KOPT-K1 (cell line): ENCODE measurements at regions not wholly inside any gene's neighbourhood (a gene's known extent, or its start where the extent isn't known, plus 50 kb on each side); places are given as distances from the start of the nearest gene placed in this dataset.

Experiments used
- H3K27ac ChIP-seq: fragments of 200-600 bp; sonication (generic); 2 replicates; pipeline ENCODE4 v1.5.1; 2016; ENCODE audit warnings: antibody characterized with exemption, mild to moderate bottlenecking, low read depth, low read length; ENCODE audit not compliant: poor library complexity, severe bottlenecking
- H3K36me3 ChIP-seq: fragments of 200-600 bp; sonication (generic); 2 replicates; pipeline ENCODE4 v1.5.1; 2017; ENCODE audit warnings: antibody characterized with exemption, mild to moderate bottlenecking, low read length, moderate library complexity; ENCODE audit not compliant: insufficient read depth
- H3K9me3 ChIP-seq: fragments of 200-600 bp; sonication (generic); 2 replicates; pipeline ENCODE4 v1.5.1; 2017; ENCODE audit warnings: antibody characterized with exemption, low read length, mild to moderate bottlenecking; ENCODE audit not compliant: insufficient read depth, poor library complexity, severe bottlenecking

DNA sequence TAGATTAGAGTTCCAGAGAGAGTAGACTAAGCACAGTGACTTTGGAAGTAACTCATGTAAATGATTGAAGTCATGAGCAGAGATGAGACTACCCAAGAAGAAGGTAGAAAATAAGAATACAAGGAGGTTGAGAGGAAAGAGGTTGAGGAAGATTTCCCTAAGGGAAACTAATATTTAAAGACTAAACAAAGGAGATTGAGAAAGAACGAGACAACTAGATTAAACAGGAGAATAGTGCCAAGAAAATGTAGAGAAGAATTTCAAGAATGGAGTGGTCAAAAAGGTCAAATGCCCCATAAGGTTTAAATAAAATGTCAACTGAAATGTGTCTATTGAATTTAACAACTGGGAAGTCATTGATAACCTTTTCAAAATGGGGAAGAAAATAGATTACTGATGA is 59.0 kb downstream of the RPS29 start:
- Histone ChIP-seq H3K27ac (no peak overlapping the region), H3K36me3 (no peaks in the 10 kb centered on the region), H3K9me3 (peaks cover 8% of the 10 kb centered on the region)

DNA sequence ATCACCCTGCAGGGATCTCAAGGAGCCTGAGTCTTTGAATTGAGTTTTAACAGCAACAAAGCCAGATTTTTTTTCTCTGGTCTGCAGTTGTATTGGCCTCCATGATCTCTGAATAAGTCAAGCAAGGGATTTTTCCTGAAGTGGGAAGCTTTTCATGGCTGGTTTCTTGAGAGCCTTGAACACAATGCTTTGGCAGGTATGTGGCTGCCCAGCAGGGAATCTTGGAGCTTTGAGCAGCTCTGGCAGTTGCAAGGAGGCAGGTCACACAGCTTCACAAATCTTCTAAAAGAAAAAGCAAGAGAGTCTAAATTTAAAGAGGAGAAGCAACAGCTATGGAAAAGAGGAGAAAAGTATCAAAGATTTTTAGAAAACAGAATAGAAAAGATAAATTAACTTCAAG is 60.1 kb downstream of the RPS29 start:
- Histone ChIP-seq H3K27ac (no peak overlapping the region), H3K9me3 (peaks cover 8% of the 10 kb centered on the region), H3K36me3 (no peaks in the 10 kb centered on the region)

DNA sequence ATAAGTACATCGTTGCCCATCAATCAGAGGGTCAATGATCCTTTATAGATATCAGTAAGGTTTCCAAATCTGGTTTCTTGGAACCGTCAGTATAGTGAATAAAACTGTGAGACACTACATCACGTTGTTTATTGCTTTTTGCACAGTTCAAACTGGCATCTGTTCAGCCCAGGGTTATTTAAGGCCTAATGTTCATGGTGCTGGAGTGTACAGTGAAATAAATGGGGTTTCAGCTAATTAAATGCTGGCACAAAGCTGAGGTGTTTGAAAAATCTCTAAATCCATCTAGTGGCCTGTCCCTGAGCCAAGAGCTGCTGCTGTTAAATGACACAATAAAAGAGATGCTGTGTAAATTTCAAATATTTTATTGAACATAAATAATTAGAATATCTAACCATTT is 69.9 kb downstream of the RPS29 start:
- H3K36me3 ChIP-seq: no peaks in the 10 kb centered on the region
- no peaks in the 10 kb centered on the region for H3K9me3 ChIP-seq
- H3K27ac ChIP-seq: no peak overlapping the region

DNA sequence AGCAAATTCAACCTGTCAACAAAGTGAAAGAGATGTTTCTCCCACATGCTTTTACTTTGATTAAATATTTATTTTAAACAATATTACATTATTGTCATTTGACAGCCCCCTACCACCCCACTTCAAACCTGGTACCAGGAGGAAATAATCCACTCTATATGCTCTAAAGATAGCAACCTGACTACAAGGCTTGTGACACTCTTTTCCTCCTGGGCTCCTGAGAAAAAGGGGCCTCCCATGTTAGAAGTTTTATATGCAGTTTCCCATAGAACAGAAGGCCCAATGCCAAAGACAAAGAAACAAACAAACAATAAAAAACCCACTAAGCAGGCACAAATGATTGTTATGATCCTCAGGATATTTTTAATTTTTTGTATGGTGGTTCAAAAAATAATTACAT is 73.6 kb downstream of the RPS29 start:
- H3K27ac ChIP-seq: no peak overlapping the region

DNA sequence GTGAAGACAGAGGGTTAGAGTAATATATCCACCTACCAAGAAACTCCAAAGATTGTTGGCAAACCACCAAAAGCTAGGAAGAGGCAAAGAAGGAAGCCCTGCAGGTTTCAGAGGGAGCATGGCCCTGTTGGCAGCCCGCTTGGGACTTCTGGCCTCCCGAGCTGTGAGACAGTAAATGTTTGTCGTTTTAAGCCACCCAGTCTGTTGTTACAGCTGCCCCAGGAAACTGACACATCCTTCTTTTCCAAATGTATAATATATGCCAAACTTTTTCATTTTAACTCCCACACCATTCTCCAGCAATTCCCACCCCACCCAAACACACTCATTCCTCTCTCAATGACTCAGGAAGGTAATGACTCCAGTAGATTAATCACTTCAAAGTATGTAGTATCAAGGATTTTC is 74.0 kb downstream of the RPS29 start:
- Histone ChIP-seq H3K27ac (no peak overlapping the region), H3K36me3 (no peaks in the 10 kb centered on the region), H3K9me3 (no peaks in the 10 kb centered on the region)

More for the DNA sequence above, 73.6 kb downstream of the RPS29 start:
- Histone ChIP-seq H3K36me3 (no peaks in the 10 kb centered on the region), H3K9me3 (no peaks in the 10 kb centered on the region)

DNA sequence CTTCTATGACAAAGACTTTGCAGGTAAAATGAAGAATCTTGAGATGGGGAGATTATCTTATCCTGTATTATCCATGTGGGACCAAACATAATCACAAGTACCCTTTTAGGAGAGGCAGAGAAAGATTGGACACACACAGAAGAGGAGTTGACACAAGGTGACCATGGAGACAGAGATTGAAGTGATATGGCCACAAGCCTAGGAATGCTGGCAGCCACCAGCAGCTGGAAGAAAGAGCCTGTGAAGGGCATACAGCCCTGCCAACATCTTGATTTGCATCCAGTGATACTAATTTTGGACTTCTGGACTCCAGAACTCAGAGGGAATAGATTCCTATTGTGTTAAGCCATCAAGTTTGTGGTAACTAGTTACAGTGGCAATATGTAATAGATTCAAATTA is 78.1 kb downstream of the RPS29 start:
- no peak overlapping the region for H3K27ac ChIP-seq
- no peaks in the 10 kb centered on the region for H3K9me3 ChIP-seq
- H3K36me3 ChIP-seq: no peaks in the 10 kb centered on the region

DNA sequence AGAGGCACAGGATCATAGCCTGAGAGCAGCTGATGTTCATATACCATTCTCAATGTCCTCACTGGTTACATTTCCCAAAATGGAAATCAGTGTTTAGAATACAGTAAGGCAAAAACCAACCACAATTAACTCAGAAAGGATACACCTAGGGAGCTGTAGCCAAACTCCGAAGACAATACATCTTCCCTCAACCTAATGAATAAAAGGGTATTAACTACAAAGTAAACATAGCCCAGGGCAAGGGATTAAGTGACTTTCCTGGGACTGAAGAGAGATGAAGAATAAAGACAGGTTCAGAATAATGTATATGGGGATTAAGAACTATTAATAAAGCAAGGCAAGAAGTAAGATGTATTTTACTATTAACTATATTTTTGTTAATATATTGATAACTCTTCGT is 79.5 kb downstream of the RPS29 start:
- Histone ChIP-seq H3K27ac (no peak overlapping the region), H3K36me3 (no peaks in the 10 kb centered on the region), H3K9me3 (no peaks in the 10 kb centered on the region)

DNA sequence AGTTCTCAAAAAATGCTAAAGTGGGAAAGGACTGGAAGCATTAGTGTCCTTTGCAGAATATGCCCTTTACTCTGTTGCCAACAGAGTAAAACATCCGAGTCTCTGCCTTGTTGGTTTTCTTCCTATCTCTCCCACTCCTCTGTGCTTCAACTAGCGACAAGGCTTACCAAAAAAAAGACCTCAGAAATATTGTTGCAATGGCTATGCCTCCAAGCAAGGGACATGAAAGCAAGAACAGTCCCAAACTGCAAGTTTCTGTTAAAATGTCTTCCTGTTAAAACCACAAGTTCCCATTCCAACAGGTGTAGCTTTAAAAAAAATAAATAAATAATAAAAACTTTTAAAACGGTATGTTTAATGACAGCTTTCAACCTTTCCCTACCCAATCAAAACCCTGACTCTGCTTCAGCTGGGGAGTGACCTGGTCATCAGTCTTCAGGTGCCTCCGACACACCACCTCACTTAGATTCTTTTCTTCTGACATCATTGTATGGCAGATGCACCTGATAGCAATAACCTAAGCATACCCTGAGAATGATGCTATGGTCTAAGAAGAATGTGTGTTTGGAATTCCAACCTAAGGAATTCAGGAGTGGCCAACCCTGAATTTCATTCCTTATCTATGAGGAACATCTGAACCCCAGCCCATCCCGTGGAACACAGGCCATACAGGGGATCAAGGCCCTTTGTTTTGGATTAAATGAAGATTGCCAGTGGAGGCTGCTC is 81.0 kb downstream of the RPS29 start:
- Histone ChIP-seq H3K9me3 (no peaks in the 10 kb centered on the region), H3K27ac (peak overlapping the region; percentile 65), H3K36me3 (no peaks in the 10 kb centered on the region)

DNA sequence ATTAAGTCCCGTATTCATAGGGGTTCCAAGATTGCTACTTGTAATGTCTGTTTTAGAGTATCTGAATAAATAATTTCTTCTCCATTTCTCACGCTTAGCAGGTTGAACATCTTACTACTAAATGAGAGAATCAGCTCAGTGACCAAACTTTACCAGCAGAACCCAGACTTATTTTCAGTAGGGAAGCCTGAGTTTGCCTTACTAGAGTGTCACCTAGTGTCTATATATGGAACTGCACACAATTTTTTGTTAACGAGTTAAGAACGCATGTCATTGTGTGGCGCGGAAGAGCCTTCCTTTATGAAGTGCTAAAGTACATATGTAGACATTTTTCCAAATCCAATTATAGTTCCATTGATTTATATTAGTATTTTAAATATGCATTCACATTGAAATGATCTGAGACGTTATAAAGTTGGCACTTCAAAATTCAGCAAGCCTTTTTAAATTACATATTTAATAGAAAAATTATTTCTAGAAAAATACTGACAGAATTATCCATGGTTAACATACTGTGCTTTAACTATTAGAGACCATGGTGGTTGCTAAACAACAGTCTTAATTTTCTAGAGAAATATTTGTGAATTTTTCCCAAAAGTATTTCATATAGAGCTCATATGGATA is 88.3 kb downstream of the RPS29 start:
- Histone ChIP-seq H3K36me3 (no peaks in the 10 kb centered on the region), H3K9me3 (no peaks in the 10 kb centered on the region), H3K27ac (no peak overlapping the region)

DNA sequence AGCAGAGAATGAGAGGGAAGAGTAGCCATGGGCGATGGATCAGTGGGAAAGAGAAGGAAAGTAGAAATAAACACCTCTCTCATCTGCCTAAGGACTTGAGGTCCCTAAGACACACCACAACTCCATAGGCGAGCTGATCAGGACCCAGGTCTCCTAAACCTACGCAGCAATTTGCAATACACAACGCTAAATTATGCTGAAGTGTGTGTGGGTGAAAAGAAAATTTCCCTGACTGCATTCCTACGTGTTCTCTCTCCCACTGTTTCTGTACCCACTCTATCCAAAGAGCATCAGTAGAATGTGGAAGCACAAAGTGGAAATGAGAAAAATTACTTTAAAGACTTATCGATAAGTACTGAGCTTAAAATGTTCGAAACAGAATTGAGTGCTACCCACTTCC is 88.9 kb downstream of the RPS29 start:
- H3K36me3 ChIP-seq: no peaks in the 10 kb centered on the region
- no peaks in the 10 kb centered on the region for H3K9me3 ChIP-seq
- H3K27ac ChIP-seq: no peak overlapping the region

DNA sequence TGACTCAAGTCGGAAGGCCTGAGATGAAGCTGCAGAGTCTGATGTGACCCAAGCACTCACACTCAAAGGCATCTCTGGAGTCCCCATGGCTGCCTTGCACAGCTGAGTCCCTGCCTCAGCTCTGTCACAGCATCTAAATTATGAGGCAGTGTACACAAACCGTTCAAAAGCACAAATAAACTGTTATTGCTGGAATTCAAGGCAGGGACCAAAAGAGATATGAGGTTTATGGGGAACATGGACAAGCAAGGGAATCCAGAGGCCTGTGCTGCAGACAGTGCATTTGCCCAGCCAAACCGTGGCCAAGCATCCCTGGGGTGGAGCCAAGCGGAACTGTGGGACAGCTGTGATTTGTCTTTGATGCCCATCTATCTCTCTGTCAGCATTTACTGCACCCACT is 91.3 kb downstream of the RPS29 start:
- Histone ChIP-seq H3K9me3 (no peaks in the 10 kb centered on the region), H3K27ac (no peak overlapping the region), H3K36me3 (no peaks in the 10 kb centered on the region)

DNA sequence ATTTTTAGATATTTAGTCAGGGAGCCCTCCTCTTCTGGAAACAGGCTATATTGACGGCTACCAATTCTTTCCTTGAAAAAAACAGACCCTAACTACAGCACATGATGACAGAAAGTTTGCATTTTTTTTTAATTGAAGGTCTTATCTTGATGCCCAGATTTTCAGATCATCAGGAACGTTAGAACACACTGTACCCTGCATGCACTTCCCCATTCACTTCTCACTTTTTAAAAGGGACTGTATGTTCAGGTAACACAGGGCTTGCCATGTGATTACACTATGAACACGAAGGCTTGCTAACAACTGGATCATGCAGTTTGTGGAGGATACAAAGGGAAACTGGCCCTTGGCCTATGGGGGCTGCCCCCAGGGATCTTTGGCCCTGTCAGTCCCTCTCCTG is 92.6 kb downstream of the RPS29 start:
- Histone ChIP-seq H3K36me3 (no peaks in the 10 kb centered on the region), H3K27ac (no peak overlapping the region)

DNA sequence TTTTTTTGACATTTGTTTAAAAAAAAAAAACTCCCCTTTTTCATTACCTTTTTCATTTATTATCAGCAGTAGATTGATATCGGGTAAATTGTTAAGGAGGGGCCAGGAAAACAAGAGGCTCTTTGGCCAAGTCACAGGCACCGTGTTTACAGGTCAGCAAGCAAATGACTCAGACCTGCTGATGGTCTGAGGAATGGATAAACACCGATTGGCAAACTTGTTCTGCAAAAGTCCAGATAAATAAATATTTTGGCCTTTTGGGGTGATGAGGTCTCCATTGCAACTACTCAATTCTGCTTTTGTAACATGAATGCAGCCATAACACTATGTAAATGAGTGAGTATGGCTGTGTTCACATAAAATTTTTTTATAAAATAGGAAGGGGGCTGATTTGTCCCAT is 94.0 kb downstream of the RPS29 start:
- Histone ChIP-seq H3K36me3 (no peaks in the 10 kb centered on the region), H3K27ac (no peak overlapping the region), H3K9me3 (no peaks in the 10 kb centered on the region)

More for the DNA sequence above, 92.6 kb downstream of the RPS29 start:
- no peaks in the 10 kb centered on the region for H3K9me3 ChIP-seq

DNA sequence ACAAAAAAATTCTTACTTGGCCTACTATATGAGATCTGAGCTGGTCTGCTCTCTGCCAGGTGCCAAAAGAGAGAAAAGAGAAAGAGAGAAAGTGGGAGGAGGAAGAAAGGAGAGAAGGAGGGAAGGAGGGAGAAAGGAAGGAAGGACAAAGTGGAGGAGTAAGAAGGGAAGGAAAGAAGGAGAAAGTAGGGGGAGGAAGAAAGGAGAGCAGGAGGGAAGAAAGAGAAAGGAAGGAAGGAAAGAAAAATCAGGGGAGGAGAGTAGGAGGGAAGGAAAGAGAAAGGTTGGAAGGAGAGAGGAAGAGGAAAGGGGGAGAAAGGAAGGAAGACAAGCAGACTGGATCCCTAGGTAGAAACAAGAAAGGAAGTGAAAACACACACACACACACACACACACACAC is 96.8 kb downstream of the RPS29 start:
- Histone ChIP-seq H3K27ac (no peak overlapping the region), H3K36me3 (no peaks in the 10 kb centered on the region), H3K9me3 (no peaks in the 10 kb centered on the region)

DNA sequence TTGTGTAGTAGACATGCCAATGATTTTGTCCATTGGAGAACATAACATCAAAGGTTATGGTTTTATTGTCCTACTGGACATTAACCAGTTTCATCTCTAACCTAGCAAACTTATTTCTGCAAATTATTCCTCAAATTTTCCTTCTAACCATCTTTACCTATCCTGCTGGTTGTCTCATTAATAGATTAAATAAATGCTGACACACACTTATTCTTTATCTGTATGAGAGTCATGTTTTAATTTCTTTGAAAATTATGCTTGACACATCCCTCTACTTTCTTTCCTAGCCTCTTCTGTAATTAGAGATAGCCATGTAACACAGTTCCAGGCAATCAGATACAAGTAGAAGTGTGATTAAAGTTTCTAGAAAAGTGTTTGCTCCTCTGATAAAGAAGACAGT is 98.9 kb downstream of the RPS29 start:
- Histone ChIP-seq H3K36me3 (no peaks in the 10 kb centered on the region), H3K27ac (no peak overlapping the region), H3K9me3 (no peaks in the 10 kb centered on the region)

DNA sequence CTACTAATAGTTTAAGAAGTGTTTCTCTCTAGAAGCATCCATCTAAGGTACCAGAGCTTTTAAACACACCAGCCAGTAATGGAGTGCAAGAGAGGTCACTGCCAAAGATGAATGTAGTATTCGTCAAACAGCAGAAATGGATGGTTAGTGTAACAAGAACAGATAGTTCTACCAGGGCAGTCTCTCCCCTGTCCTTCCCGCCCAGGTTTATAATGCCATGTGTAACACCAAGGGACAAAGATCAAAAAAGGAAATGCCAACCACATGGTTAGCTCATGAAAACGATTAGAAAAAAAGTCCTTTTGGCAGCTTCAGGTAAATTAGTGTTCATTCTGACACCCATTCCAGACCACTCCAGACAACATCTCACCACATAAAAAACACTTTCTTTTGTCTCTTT is 100.9 kb downstream of the RPS29 start:
- Histone ChIP-seq H3K36me3 (no peaks in the 10 kb centered on the region), H3K9me3 (no peaks in the 10 kb centered on the region)

More for the DNA sequence above, 100.9 kb downstream of the RPS29 start:
- H3K27ac ChIP-seq: no peak overlapping the region
